Fibroblast of skin of right quadriceps (primary cell): ENCODE measurements at regions not wholly inside any gene's neighbourhood (a gene's known extent, or its start where the extent isn't known, plus 50 kb on each side); places are given as distances from the start of the nearest gene placed in this dataset.
A peak's percentile ranks its signal among the peaks of the same experiment; 100 is the strongest.
"Not testable (repeated sequence)": the region's sequence is repeated elsewhere in the genome, so short reads cannot be mapped to it uniquely, and the experiment has no call there.

Source experiments
- DNase-seq: peaks from one replicate; pipeline ENCODE4 v3.0.0-alpha.2; 2013

DNA sequence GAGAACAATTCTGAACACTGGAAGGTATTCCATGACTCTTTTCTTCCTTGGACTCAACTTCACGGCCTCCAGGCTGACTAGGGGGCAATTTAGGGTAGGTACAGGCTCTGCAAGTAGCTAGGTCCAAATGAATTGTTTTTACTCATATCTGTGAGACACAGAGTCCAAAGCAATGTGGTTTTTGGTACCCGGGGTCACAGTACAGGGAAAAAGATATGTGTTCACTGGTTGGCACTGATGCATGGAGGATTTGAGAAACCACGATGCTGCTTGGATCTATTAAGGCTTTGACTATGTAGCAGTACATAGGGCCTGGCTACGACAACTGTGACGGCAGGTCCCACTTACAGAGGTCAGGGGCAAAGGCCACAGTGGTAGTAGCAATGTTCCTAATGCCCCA lies 200.6 kb downstream of the DUSP10 start:
- DNase-seq = no peak

DNA sequence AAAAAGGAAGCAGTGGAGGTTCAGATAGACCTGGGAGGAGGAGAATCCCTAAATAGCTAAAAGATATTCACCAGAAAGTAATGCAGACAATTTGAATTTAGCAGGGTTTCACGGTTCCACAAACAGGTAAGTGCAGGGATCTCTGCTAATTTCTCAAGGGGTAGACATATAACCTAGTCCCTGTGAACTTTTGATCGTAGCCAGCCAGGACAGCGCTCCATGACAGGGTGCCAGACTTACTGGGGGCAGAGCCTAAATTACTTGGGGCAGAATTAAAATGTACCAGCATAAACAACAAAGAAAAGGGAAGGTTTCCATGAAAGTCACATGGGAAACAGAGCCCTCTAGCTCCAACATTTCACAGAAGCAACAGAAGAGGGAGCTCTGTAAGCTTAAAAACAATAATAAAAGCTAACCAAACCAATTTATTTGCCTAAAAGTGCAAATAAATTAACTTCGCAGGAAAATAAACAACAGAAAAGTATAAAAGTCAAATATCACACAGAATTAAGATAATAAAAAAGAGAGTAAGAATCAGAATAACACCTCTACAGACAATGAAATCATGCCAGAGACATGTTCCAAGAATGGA lies 198.3 kb downstream of the DUSP10 start:
- peak; percentile 32 for DNase-seq

DNA sequence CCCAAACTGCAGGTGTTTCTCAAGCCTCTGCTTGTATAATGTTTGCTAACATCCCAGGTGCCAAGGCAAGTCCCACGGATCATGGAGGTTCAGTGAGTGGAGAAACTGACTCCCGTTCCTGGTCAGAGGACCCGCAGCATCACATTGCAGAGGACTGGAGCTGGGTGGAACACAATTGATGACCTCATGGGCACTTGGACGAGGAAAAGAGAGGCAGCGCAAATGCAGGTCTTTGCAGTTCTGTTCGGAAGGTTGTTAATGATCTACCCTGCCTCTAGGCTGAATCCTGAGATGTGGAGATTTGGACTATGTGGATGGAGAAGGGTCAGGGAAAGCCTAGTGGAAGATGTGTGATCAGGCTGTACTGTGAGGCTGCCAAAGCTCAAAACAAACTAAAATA lies 192.9 kb downstream of the DUSP10 start:
- no peak for DNase-seq

DNA sequence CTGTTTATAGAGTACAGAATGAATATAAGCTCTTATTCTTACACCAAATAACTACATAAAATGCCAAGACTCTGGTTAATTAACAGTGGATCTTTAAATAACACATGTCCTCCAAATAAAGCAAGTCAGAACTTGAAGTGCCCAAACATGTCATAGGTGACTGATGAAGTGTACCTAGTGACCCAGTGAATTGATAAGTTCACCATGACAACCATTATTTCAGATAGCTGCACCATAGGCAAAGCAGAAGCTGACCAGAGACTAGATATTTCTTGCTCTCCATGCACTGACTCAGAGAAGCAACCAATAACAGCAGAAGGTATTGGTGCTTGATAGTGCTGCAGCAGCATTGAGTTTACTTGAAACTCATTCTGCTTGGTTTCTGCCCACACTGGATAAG lies 192.1 kb downstream of the DUSP10 start:
- no peak for DNase-seq

DNA sequence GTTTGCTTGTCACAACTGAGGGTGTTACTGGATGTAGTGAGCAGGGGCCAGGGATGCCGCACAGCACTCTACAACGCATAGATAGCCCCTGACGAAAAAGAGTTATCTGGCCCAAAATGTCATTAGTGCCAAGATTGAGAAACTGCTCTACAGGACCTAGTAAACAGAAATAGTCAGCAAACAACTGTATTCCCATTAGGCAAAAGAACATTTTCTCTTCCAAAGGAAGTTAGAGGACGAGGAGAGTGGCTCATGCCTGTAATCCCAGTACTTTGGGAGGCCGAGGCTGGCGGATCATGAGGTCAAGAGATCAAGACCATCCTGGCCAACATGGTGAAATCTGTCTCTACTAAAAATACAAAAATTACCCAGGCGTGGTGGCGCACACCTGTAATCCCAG lies 189.1 kb downstream of the DUSP10 start:
- DNase-seq = not testable (repeated sequence)

DNA sequence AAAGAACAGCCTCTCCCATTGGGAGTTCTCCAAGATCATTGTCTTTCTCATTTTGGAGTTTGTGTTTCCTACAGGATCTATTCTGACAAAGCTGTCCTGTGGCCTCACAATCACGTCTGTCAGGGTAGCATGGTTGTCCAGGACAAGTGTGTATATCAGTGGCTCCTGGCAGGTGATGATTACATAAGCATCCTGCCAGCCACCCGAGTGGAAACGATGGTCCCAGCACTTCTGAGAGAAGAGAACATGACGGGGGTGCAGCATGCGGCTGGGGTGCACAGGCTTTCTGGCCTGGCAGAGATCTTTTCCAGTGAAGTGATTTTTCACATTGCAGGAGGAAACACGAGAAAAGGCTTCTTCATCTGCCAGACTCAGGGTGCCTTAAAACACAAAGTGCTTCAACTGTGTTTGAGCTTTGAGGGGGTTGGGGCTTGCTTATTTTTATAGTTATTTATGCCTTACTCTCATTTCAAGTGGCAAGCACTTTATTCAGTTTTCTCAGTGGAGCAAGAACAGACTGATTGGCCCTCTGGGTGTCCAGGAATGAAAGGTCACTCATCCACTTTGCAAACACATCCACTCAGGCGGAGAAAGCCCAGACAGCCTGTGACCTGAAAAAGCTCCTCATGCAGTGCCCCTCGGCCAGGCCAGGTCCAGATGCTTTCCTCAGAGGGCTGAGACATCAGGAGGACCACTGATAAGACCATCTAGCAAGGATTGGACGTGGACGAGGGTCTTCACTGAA lies 186.0 kb downstream of the DUSP10 start:
- DNase-seq = no peak

DNA sequence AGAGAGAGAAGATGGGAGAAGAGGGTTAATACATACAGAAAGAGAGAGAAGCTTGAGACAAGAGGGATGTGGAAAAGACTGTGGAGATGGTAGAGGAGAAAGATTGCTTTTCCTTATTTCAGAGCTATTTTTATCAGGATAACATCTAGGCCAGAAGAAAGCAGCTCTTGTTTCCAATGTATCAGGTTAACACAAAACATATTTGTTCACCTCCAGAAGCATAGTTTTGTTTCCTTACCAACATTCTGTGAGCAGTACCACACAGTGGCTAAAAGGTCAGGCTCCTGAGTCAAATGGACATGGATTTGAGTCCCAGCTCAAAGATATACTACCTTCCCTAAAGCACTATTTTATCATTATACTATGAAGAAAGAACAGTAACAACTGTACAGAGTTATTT lies 185.5 kb downstream of the DUSP10 start:
- DNase-seq = no peak

DNA sequence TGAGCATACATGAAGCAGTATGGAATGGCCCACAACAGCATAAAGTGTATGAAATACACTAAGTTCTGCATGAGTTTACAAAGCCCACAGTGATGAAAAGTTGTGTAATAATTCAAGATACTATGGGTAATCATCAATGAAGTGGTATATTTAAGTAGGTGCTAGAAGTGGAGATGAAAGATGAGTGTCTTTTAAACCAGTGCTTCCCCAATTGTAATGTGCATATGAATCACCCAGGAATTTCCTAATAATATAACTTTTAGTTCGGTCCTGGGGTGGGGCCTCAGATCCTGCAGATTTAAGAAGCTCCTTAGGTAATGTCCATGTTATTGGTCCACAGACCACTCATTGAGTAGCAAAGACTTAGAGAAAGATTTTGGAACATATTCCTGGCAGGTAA lies 184.9 kb downstream of the DUSP10 start:
- DNase-seq = peak; percentile 17

DNA sequence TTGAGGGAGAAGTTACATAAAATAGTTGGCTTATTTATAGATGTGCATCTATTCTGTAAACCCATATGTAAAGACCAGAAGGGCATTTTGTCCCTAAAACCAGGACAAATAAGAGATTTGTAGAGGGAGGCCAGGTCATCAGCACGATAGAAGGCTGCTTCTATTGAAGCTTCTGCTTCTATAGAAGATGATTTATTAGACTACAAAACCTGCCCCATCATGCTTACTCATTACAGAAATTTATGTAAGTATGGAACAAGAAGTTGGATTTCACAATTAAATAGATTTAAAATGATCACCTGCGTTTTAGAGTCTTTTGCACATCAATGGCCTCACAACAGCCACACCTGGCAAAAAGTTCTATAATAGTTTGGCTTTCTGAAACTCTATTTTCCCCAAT lies 183.5 kb downstream of the DUSP10 start:
- DNase-seq = no peak

DNA sequence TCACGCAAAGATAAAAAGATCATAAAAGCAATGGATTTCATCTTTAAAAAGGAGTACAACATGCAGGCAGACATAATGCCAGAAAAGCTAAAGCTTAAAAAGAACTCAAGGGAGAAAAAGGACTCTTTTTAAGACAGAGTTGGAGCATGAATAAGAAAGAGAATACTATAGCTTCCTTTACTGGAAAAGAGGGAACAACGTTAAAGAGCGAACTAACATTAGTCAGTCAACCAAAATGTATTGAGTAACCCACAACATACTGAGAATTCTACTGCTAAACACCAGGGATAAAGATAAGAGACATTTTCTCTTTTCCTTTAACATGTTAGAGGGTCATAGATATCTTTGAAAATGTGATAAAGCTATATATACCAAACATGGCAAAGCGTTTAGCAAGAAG lies 182.0 kb downstream of the DUSP10 start:
- no peak for DNase-seq

DNA sequence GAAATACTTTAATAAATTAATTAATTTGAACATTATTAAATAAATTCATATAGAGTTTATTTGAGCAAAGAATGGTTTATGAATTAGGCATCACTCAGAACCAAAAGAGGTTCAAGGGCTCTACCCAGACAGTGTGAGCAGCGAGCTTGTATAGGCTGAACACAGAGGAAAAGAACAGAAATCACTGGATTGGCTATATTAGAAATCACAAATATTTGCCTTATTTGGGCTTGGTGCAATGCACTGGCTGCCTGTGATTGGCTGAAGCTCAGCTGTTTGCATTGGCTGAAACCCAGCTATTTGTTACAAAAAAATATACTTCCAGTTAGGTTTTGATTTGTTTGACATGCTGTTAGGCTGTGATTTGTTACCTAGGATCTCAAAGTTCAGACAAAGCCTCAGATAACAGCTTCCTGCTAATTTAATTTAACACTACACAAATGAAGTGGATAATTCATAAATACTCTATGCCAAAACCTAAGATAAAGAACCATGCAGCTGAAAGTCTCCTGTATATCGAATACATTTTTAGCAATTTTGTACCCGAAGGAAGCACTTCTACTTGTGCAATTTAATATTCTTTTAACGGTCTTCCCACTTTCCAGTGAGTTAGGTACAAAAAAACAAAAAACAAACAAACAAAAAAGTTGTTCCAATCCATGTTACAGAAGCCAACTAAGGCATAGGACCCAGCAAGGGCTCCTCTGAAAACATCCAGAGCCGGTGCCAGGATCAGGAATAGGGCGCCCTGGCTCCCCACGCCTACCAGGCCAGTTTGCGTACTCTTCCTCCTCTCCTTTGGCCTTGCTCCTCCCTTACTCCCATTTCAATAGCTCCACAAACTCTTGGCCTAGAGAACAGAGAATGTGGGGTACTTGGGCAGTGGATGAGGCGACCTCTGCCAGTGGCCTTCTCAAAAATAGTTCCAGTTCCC lies 179.1 kb downstream of the DUSP10 start:
- DNase-seq = no peak

DNA sequence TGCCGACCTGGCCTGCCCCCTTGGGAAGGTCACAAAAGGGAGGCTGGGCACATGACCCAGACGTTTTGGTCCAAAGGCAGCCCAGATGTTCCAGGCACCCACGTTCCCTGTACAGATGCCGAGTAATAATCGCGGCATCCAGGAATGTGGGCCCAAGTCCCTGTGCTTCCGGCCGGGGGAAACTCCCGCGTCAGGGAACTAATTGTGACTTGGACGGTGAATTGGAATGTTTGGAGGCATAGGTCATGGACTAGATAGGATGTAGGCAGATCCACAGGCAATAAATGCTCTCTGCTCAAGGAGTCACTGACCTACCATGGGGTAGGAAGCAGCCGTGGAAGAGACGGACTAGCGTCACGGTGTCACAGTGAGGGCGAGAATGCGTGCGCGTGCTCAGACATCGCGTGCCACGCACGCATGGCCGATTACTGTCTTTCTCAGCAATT lies 178.4 kb downstream of the DUSP10 start:
- no peak for DNase-seq

DNA sequence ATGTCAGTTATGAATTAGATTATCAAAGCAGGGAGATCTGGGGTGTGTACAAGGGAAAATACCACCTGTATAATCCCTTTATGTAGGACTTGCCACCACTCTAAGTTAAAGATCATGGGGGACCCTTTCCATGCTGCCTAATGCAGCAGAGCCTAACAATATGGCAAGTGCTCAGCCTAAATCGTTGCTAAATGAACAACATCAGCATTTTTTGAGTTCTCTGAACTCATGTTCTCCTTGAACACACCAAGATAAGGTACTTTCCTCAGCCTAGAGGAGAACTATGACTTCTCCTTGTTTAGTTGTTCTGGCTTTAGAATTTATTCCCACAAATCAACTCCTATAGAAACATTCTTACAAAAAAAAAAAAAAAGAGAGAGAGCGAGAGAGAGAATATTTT lies 177.0 kb downstream of the DUSP10 start:
- DNase-seq = no peak

DNA sequence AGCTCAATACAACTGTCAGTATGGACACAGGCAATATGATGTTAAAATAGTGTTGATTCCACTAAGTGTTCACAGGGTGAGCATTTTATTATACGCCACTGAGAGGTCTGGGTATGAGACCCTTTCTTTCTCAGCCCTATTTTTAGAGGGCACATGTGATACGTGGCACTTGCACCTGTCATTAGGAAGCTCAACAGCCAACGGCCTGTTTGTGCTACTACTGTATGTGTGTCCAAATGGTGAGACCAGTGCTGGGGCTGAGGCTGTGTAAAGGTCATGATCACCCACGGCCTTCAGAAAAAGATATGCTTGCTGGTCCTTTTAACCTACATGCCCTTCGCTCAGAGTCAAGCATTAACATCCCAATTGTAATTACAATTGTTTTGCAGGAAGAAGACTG lies 176.2 kb downstream of the DUSP10 start:
- DNase-seq = no peak

DNA sequence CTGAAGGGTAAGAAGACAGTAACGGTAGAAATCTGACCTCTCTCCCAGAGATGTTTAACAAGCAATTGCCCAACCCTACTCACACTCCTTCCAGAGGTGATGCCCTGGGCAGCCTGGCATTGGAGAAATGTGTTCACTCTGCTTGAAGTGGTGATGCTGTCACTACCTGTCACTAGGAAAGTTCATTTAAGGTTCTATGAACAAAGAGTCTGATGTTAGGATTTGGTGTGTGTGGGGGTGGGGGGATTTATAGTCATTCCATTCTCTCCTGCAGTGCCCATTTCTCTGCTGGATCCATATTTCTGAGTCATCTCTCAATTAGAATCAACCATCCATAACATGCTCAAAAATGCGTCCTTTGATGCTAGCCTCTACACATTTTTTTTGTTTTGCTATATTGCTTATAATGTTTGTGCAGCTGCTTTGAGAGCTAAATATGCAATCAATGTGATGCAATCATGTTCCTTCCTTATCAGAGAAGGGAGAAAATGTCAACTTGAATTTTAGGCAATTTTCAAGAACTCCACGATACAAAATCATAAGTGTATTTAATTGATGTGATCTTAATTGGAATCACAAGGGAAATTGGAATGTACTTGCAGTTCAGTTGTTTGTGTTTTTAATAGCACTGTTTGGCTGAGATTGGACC lies 173.9 kb downstream of the DUSP10 start:
- no peak for DNase-seq

DNA sequence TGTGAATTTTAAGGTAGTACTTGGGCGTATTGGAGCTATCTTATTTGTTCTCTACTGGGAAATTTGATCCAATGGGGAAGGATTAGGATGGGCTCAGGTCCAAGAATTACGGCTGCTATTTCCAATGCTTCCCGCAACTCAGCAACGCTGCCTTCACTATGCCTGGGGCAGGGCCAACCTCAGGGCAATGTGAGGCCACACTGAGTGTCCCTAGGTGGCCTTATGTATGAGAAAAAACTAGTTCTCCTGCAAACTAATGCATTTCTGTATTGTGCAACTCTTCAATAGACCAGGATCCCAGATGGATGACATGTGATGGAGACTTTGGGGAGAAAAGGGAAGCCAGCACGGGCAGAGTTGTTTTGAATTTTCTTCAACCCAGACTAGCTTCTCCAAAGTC lies 168.1 kb downstream of the DUSP10 start:
- DNase-seq = no peak

DNA sequence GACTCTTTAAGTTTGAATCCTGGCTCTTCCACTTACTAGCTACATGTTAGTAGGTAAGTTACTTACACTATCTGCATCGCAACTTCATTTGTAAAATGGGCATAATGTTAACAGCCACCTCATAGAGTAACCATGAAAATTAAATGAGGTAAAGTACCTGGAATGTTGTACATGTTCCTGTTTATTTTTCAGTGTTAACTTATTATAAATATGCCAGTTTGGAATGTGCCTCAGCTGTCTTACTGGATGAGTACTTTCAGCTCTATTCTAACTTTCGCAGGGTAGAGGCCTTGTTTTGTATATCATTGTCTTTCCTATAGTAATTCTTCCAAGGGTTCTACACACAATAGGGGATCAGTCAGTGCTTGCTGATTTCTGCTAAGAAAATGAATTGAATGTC lies 167.4 kb downstream of the DUSP10 start:
- DNase-seq = peak; percentile 34

DNA sequence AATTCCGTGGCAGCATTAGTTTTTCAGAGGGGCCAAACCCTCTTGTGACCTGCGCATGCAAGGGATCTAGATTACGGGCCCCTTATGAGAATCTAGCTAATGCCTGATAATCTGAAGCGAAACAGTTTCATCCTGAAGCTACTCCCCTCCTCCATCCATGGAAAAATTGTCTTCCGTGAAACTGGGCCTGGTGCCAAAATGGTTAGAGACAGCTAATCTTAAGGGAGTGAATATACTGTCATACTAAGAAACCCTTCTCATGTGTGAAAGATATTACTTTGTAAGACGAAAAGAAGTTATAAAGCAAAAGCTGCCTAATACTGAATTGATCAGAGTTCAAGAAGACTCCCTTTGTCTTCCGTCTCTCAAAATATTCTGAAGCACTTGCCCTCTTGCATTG lies 166.3 kb downstream of the DUSP10 start:
- peak; percentile 40 for DNase-seq

DNA sequence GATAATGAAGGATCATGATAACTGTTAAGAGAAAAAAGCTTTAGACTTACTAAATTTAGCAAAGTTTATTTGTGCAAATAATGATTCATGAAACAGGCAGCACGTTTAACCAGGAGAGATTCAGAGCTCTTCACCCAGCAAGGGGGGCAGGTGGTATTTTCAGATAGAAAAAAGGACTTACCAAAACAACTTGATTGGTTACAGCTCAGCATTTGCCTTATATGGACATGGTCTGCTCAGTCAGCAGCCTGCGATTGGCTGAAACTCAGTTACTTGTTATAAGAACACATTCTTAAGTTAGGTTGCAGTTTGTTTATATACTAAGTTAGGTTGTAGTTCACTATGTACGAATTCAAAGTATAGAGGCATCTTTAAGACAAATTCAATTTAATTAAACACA lies 165.6 kb downstream of the DUSP10 start:
- peak; percentile 74 for DNase-seq

DNA sequence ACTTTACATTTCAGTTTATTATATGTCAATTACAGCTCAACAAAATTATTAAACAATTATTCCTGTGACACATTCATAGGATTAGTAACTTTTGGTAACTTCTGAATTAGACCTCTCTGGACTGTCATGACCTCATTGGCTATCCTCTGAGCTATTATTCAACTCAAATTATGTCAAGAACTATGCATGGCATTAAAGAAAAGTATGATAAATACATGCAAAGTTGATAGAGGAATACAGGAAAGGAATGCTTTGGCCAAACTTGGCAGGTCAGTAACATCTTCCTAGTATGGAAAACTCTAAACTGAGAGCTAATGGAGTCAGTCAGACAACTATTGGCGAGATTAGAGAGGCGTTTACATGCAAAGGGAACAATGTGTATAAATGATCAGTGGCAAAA lies 158.4 kb downstream of the DUSP10 start:
- DNase-seq = no peak

DNA sequence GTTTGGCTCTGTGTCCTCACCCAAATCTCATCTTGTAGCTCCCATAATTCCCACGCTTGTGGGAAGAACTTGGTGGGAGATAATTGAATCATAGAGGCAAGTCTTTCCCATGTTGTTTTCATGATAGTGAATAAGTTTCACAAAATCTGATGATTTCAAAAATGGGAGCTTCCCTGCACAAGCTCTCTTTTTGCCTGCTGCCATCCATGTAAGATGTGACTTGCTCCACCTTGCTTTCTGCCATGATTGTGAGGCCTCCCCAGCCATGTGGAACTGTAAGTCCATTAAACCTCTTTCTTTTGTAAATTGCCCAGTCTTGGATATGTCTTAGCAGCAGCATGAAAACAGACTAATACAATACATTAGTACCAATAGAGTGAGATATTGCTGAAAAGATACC lies 154.9 kb downstream of the DUSP10 start:
- not testable (repeated sequence) for DNase-seq

DNA sequence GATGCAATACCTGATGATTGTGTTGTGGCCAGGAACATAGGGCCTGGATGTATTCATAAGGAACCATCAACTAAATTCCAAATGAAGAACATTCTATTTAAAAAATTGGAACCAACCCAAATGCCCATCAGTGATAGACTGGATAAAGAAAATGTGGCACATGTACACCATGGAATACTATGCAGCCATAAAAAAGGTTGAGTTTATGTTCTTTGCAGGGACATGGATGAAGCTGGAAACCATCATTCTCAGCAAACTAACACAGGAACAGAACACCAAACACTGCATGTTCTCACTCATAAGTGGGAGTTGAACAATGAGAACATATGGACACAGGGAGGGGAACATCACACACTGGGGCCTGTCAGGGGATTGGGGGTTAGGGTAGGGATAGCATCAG lies 150.6 kb downstream of the DUSP10 start:
- DNase-seq = not testable (repeated sequence)

DNA sequence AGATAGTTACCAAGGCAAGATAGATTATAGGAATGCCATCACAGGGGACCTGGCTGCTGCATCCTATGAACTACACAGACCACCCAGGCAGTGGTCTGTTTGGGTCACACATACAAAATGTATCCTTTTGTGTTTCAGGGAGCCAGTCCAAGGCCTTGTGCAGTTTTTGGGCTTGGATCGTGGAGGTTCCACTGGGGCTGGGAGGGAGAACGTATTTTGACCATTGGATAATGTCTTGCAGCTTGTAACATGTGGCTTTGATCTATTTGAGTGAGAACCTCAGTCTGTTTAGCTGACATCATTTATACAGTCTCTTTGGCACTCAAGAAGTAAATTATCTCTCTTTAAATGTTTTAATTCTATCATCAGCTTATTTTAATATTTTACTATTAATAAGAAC lies 147.3 kb downstream of the DUSP10 start:
- no peak for DNase-seq
